ENCODE measurements at regions not wholly inside any gene's neighbourhood (a gene's known extent, or its start where the extent isn't known, plus 50 kb on each side); places are given as distances from the start of the nearest gene placed in this dataset.

- no peak for FAIRE-seq
- Histone ChIP-seq H3K4me2 (ENCODE audit: control insufficient read depth, insufficient read depth) (no peak overlapping the region), H3K4me1 (ENCODE audit: control insufficient read depth, insufficient read depth, low read length) (peaks cover 17% of the 10 kb centered on the region), H3K27me3 (replicated peaks in 1 of 2; ENCODE audit: control insufficient read depth in 2 of 2, insufficient read depth in 2 of 2, low read length in 1 of 2) (no peaks in the 10 kb centered on the region), H2AFZ (ENCODE audit: control insufficient read depth, low read depth, low read length) (no peak overlapping the region), H3K27ac (ENCODE audit: control insufficient read depth, insufficient read depth) (no peak overlapping the region), H3K9ac (ENCODE audit: control insufficient read depth, insufficient read depth, low read length) (no peak overlapping the region), H4K20me1 (ENCODE audit: control insufficient read depth, insufficient read depth) (no peaks in the 10 kb centered on the region), H3K79me2 (ENCODE audit: control insufficient read depth, insufficient read depth, low read length) (no peaks in the 10 kb centered on the region), H3K9me3 (replicated peaks; ENCODE audit: control insufficient read depth, insufficient read depth, low read length) (no peaks in the 10 kb centered on the region), H3K4me3 (no peak overlapping the region), H3K36me3 (ENCODE audit: control insufficient read depth in 2 of 2, insufficient read depth in 2 of 2, low read length in 1 of 2) (no peaks in the 10 kb centered on the region)
- in situ Hi-C loops (cut with MboI) (no loop called here), intact Hi-C loops (cut with micrococcal nuclease; ENCODE audit: unreplicated experiment) (loop anchor here (5.0 kb wide), 1 partner anchor 78 kb away; no protein-coding TSS in a partner anchor)
- CTCF ChIA-PET: interaction anchor here (1.1 to 2.4 kb wide), 4 partner anchors 9 to 25 kb away, joined by 4 to 7 read pairs (median 5); no protein-coding TSS in a partner anchor
- RAD21 ChIA-PET (ENCODE audit: unreplicated experiment): no interaction called here
- DNase-seq (ENCODE audit: low read depth, low spot score): no peak
- POLR2A ChIA-PET: interaction anchor here (3.7 kb wide), 1 partner anchor 19 kb away, joined by 17 read pairs; no protein-coding TSS in a partner anchor
- BruUV-seq (replicated peaks): no TSS peak
- SMC1A ChIA-PET (ENCODE audit: uncharacterized antibody, unreplicated experiment): interaction anchor here (1.4 to 3.3 kb wide), 6 partner anchors 9 to 28 kb away, joined by 4 to 24 read pairs (median 9); no protein-coding TSS in a partner anchor
- no peak for ATAC-seq
- WGBS (ENCODE audit: insufficient coverage, insufficient replicate concordance, low lambda C conversion rate, missing lambda C conversion rate): 100% methylated on average over 1 of the region's 1 CpG
- TF ChIP-seq RAD51 (IDR thresholded peaks at IDR 0.05): no peak
- TF ChIP-seq ZNF207 (IDR thresholded peaks at IDR 0.05; ENCODE audit: borderline replicate concordance): no peak
- TF ChIP-seq SPI1 (IDR thresholded peaks at IDR 0.05; ENCODE audit: borderline replicate concordance, insufficient read depth, low read depth, low read length): no peak
- TF ChIP-seq ZBTB33 (IDR thresholded peaks at IDR 0.05): no peak
- no peak for TF ChIP-seq TCF7 (IDR thresholded peaks at IDR 0.05; ENCODE audit: borderline replicate concordance)
- TF ChIP-seq CTCF (IDR thresholded peaks at IDR 0.05 in 2 of 3, conservative IDR thresholded peaks at IDR 0.05 in 1 of 3; ENCODE audit: control insufficient read depth in 2 of 3, extremely low read depth in 1 of 3, insufficient read depth in 1 of 3, low read depth in 3 of 3, low read length in 3 of 3): no peak
- no peak for TF ChIP-seq PRDM15 (CRISPR knock-in tag; IDR thresholded peaks at IDR 0.05)
- no peak for TF ChIP-seq JUNB (IDR thresholded peaks at IDR 0.05)
- no peak for TF ChIP-seq ZNF622 (IDR thresholded peaks at IDR 0.05)
- no peak for TF ChIP-seq STAT3 (IDR thresholded peaks at IDR 0.05; ENCODE audit: low read depth, low read length)
- TF ChIP-seq PML (IDR thresholded peaks at IDR 0.05; ENCODE audit: low read length): no peak
- no peak for TF ChIP-seq USF2 (IDR thresholded peaks at IDR 0.05; ENCODE audit: borderline replicate concordance, low read depth, low read length)
- no peak for TF ChIP-seq SREBF2 (IDR thresholded peaks at IDR 0.05; ENCODE audit: low read length)
- no peak for TF ChIP-seq IKZF1 (conservative IDR thresholded peaks at IDR 0.05)
- no peak for TF ChIP-seq RAD21 (IDR thresholded peaks at IDR 0.05; ENCODE audit: insufficient read depth, low read depth, low read length)
- TF ChIP-seq NRF1 (conservative IDR thresholded peaks at IDR 0.05; ENCODE audit: low read depth, low read length): no peak
Measured at GRCh38 chr11:80819271-80819670, 1378.4 kb upstream of the TENM4 start.
